Peyer's patch (tissue), 4 donors: ENCODE measurements at regions not wholly inside any gene's neighbourhood (a gene's known extent, or its start where the extent isn't known, plus 50 kb on each side); places are given as distances from the start of the nearest gene placed in this dataset.

Source experiments
- DNase-seq, 3 donors: peaks; one replicate each; pipeline ENCODE4 v3.0.0-alpha.2; 2017 to 2019
- H3K27ac ChIP-seq, 4 donors: fragments of 200-600 bp; sonication (generic); one replicate each; pipeline ENCODE4 v1.5.1; 2016 to 2019
- H3K27me3 ChIP-seq, 2 donors: fragments of 200-600 bp; sonication (generic); one replicate each; pipeline ENCODE4 v1.5.1; 2019
- H3K36me3 ChIP-seq, 3 donors: fragments of 200-600 bp; sonication (generic); one replicate each; pipeline ENCODE4 v1.5.1; 2016 to 2019
- H3K4me1 ChIP-seq, 4 donors: fragments of 200-600 bp; sonication (generic); one replicate each; pipeline ENCODE4 v1.5.1; 2016 to 2019
- H3K4me3 ChIP-seq, 4 donors: fragments of 200-600 bp; sonication (generic); 1 replicate in 3 of 4; 2 replicates in 1 of 4; pipeline ENCODE4 v1.5.1; 2016 to 2019; ENCODE audit warnings: mild to moderate bottlenecking in 1 of 4
- H3K9me3 ChIP-seq, 4 donors: fragments of 200-600 bp; sonication (generic); one replicate each; pipeline ENCODE4 v1.5.1; 2016 to 2019; ENCODE audit warnings: mild to moderate bottlenecking in 1 of 4
- CTCF ChIP-seq, 6 experiments: fragments of 450-650 bp in 4 of 6; fragments of 200-600 bp in 2 of 6; sonication (generic) in 1 of 6; IDR thresholded peaks; one replicate each; pipeline ENCODE4 v1.5.1; 2017 to 2019; ENCODE audit warnings: antibody characterized with exemption in 6 of 6, mild to moderate bottlenecking in 3 of 6, moderate library complexity in 1 of 6
- POLR2A ChIP-seq, 2 donors: fragments of 450-650 bp; IDR thresholded peaks; one replicate each; pipeline ENCODE4 v1.5.1; 2017; ENCODE audit warnings: antibody characterized with exemption in 2 of 2, mild to moderate bottlenecking in 2 of 2, moderate library complexity in 2 of 2

- no peaks in the 10 kb centered on the region for H3K27me3 ChIP-seq
Measured at GRCh38 chr20:62574230-62574993, 67.9 kb upstream of the SLCO4A1 start.

GRCh38 chr20:62575976-62576722 is 66.2 kb upstream of the SLCO4A1 start:
- H3K27me3 ChIP-seq = peaks cover 0 to 8% of the 10 kb centered on the region in 2 donors
- TF ChIP-seq CTCF (IDR thresholded peaks at IDR 0.05) = no peak
- no peak for TF ChIP-seq POLR2A (IDR thresholded peaks at IDR 0.05)
- H3K9me3 ChIP-seq = no peaks in the 10 kb centered on the region

More at GRCh38 chr20:62574230-62574993, 67.9 kb upstream of the SLCO4A1 start:
- no peak for DNase-seq
- Histone ChIP-seq H3K9me3 (no peaks in the 10 kb centered on the region), H3K4me3 (no peak overlapping the region), H3K4me1 (no peaks in the 10 kb centered on the region), H3K27ac (no peak overlapping the region), H3K36me3 (no peaks in the 10 kb centered on the region)
- TF ChIP-seq POLR2A (IDR thresholded peaks at IDR 0.05) (no peak), CTCF (IDR thresholded peaks at IDR 0.05) (no peak)

GRCh38 chr20:62576815-62577489 is 65.4 kb upstream of the SLCO4A1 start:
- H3K4me1 ChIP-seq = no peaks in the 10 kb centered on the region
- peaks cover 0 to 8% of the 10 kb centered on the region in 2 donors for H3K27me3 ChIP-seq
- no peak overlapping the region for H3K4me3 ChIP-seq
- H3K36me3 ChIP-seq = no peaks in the 10 kb centered on the region
- DNase-seq = no peak
- H3K27ac ChIP-seq = no peak overlapping the region
- no peaks in the 10 kb centered on the region for H3K9me3 ChIP-seq
- TF ChIP-seq POLR2A (IDR thresholded peaks at IDR 0.05) = no peak
- TF ChIP-seq CTCF (IDR thresholded peaks at IDR 0.05) = no peak

More at GRCh38 chr20:62575976-62576722, 66.2 kb upstream of the SLCO4A1 start:
- no peak overlapping the region for H3K27ac ChIP-seq
- H3K36me3 ChIP-seq = no peaks in the 10 kb centered on the region
- DNase-seq = no peak
- H3K4me1 ChIP-seq = no peaks in the 10 kb centered on the region
- H3K4me3 ChIP-seq = no peak overlapping the region

GRCh38 chr20:62577490-62577836 is 64.8 kb upstream of the SLCO4A1 start:
- peak in 2 of 3 donors; percentile 57 to 58 for DNase-seq
- H3K36me3 ChIP-seq = no peaks in the 10 kb centered on the region
- H3K4me3 ChIP-seq = no peak overlapping the region
- no peak overlapping the region for H3K27ac ChIP-seq
- TF ChIP-seq POLR2A (IDR thresholded peaks at IDR 0.05) (no peak), CTCF (IDR thresholded peaks at IDR 0.05) (peak in 2 of 6 experiments; percentile 19 to 20)
- no peaks in the 10 kb centered on the region for H3K9me3 ChIP-seq
- peaks cover 0 to 8% of the 10 kb centered on the region in 2 donors for H3K27me3 ChIP-seq
- no peaks in the 10 kb centered on the region for H3K4me1 ChIP-seq

GRCh38 chr20:62578294-62578897 is 63.9 kb upstream of the SLCO4A1 start:
- TF ChIP-seq CTCF (IDR thresholded peaks at IDR 0.05) = no peak
- TF ChIP-seq POLR2A (IDR thresholded peaks at IDR 0.05) = no peak

More at GRCh38 chr20:62578294-62578897, 63.9 kb upstream of the SLCO4A1 start:
- H3K4me3 ChIP-seq = no peak overlapping the region
- no peaks in the 10 kb centered on the region for H3K4me1 ChIP-seq
- peaks cover 0 to 8% of the 10 kb centered on the region in 2 donors for H3K27me3 ChIP-seq
- no peak for DNase-seq
- no peaks in the 10 kb centered on the region for H3K9me3 ChIP-seq
- no peaks in the 10 kb centered on the region for H3K36me3 ChIP-seq
- no peak overlapping the region for H3K27ac ChIP-seq
